Stimulated activated CD4-positive, alpha-beta T cell treated with anti-CD3 and anti-CD28 coated beads, TNF-alpha, amount 100 ng/mL, for 48 hours (primary cell): ENCODE measurements at regions not wholly inside any gene's neighbourhood (a gene's known extent, or its start where the extent isn't known, plus 50 kb on each side); places are given as distances from the start of the nearest gene placed in this dataset.
"Not testable (repeated sequence)": the region's sequence is repeated elsewhere in the genome, so short reads cannot be mapped to it uniquely, and the experiment has no call there.

Source experiments
- DNase-seq, 3 donors: peaks; one replicate each; pipeline ENCODE4 v3.0.0-alpha.2; 2020; ENCODE audit warnings: low read depth in 3 of 3

GRCh38 chr18:42474577-42474976 lies 519.5 kb downstream of the PIK3C3 start:
- no peak for DNase-seq

- DNase-seq, result no peak
Observed at GRCh38 chr18:42475157-42475556, 520.1 kb downstream of the PIK3C3 start.

- DNase-seq, result no peak
Observed at GRCh38 chr18:42477267-42477666, 522.2 kb downstream of the PIK3C3 start.

DNA sequence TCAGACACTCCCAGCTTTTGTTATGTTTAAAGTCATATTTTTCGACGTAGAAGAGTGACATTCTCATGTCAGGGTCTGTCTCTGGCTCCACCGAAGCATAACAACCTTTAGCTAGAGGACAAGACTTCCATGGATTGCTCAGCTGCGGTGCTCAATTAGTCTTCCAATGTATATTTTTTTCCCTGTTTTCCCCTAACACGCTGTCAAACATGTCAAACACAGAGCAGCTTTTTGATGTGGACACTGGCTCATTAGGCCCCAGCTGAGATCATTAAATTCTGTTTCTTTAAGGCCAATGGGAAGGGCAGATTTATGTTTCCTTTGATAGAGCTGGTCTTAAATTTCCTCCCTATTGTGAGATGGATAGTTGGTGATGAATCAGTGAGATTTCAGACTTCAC lies 525.4 kb downstream of the PIK3C3 start:
- DNase-seq, result no peak

DNA sequence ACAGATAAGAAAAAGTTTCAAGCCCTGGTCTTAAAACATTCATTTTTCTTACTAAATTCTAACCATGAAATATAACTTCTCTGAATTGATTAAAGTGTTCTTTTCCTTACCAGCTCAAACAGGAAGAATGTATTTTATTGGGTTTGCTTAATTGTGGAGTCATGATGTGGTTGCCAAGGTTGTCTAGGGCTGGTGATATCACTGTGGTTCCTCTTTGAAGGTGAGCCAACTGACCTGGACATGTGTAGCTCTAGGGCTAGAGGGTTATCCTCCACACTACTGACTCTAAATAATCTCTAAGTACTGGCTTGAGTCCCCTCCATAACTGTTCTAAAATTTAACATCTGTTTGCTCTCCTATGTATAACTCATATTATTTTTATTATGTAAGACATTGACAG lies 529.6 kb downstream of the PIK3C3 start:
- no peak for DNase-seq

- no peak for DNase-seq
Observed at GRCh38 chr18:42486271-42486670, 531.2 kb downstream of the PIK3C3 start.

GRCh38 chr18:42508683-42509296 lies 553.8 kb downstream of the PIK3C3 start:
- no peak for DNase-seq

DNA sequence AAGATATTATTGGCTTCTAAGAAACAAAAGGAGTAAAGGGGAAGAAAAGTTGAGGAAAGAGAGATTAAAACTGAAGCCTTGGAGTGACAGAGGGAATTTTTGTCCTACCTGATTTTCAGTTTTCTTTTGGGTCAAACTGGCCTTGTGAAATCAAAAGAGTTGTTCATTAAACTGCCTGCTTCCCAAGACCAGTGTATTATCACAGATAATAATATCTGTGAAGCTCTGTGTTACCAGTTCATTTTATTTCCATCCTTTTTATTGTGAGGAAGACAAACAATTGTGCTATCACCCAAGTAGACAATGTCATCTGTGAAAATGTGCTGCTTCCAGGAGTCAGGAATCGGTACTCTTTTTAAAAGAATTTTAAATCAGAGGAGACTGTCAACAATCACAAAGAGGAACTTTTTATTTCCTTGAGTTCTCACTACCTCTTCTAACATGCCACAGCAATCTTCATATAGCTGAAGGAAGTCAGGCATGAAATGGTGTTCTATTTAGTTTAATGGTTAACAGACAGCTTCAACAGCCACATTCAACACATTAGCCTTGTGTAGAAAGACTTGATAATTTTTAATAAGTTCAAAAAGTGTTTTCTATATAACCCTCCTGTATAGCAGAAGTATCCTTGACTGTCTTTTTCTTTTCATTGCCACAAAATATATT lies 554.8 kb downstream of the PIK3C3 start:
- DNase-seq, result no peak

GRCh38 chr18:42510540-42510939 lies 555.5 kb downstream of the PIK3C3 start:
- DNase-seq, result no peak

DNA sequence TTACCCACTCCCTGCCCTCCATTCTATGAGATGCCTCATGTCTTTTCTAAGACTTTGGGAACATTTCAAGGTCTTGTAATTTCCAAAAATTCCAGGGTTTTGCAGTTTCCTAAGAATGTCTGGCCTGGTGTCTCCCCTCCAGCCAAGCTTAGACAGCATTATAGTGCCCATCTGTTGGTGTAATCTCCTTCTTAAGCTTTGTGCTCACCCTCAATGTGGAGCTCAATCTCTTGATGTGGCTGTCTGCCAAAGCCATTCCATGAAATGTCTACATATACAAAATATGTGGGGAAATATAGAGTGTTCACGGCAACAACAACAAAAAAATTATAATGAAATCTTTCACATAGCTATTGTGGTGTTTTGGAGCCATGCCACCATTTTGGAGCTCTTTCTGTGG lies 558.4 kb downstream of the PIK3C3 start:
- no peak for DNase-seq

- no peak for DNase-seq
Observed at GRCh38 chr18:42514512-42514911, 559.5 kb downstream of the PIK3C3 start.

DNA sequence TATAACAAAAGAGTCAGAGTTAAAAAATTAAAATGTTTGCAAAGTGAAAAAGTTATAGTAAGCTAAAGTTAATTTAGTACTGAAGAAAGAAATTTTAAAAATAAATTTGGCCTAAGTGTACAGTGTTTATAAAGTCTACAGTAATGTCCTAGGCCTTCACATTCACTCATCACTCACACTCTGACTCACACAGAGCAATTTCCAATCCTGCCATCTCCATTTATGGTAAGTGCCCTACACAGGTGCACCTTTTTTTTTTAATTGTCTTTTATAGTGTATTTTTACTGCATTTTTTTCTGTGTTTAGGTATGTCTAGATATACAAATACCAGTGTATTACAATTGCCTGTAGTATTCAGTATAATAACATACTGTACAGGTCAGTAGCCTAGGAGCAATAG lies 562.9 kb downstream of the PIK3C3 start:
- DNase-seq, result no peak

DNA sequence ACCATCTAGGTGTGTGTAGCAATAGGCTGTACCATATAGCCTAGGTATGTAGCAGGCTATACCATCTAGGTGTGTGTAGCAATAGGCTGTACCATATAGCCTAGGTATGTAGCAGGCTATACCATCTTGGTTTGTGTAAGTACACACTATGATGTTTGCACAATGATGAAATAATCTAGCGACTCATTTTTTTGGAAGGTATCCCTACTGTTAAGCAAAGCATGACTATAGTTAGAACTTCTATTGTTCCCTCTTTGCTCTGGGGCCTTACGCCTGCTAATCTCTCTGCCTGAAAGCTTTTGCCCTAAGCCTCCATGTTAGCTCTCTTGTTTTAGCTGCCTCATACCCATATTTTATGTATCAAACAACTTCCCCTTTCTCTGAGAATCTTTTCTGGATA lies 563.3 kb downstream of the PIK3C3 start:
- not testable (repeated sequence) for DNase-seq

- no peak for DNase-seq
Observed at GRCh38 chr18:42520138-42520537, 565.1 kb downstream of the PIK3C3 start.

GRCh38 chr18:42525905-42526304 lies 570.9 kb downstream of the PIK3C3 start:
- DNase-seq, result no peak

DNA sequence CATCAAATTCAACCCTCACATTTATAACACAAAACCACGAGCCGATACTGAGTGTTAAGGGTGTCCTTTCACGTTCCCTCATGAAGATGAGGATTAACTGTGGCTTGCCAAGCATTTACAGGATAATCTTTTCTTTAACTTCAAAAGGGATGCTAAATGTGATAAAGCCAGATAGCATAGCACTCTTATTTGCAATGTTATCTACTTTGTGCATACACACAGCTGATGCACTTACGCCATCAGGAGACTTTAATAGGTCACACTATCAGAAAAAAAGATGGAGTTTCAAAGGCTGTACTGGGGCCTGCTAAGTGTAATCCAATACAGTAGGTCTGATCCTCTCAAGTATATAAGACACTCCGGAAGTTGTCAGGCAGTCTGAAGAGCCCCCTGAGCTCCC lies 572.7 kb downstream of the PIK3C3 start:
- no peak for DNase-seq

GRCh38 chr18:42530276-42530675 lies 575.2 kb downstream of the PIK3C3 start:
- DNase-seq, result no peak

GRCh38 chr18:42532119-42532518 lies 577.1 kb downstream of the PIK3C3 start:
- no peak for DNase-seq

GRCh38 chr18:42533009-42533575 lies 578.1 kb downstream of the PIK3C3 start:
- DNase-seq, result no peak

DNA sequence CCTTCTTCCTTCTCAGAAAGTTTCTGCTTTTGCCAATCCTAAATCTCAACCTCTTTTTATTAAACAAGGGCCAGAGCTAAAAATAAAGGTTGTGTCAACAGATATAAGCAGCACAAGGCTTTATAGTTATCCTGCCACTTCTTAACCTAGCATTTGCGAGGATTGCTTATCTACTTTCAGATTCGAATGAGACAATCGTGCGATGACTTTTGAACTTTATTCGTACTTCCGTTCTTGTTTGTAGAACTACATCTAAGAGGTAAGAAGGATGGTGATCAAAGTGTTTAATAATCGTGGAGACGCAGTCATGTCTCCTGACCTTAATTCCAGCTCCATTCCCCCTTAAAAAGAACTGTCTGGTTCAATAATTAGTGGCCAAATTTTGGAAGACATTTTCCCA lies 578.6 kb downstream of the PIK3C3 start:
- no peak for DNase-seq

DNA sequence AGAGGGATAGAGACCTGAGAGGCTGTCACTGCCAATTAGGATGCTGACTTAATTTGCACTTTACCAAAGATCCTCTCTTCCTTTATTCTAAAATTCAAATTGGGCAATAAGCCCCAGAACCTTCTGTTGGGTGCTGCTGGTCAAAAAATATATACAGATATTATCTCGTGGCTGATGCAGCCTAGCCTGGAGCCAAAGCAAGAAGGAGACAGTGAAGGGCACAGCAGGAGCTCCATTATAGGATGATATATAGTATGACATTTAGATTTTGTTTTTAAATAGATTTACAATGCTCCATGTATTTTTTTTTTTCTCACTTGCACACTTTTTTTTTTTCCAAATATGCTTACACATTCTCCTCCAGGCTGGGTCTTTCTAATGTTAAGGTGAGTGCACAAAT lies 579.3 kb downstream of the PIK3C3 start:
- DNase-seq, result no peak

DNA sequence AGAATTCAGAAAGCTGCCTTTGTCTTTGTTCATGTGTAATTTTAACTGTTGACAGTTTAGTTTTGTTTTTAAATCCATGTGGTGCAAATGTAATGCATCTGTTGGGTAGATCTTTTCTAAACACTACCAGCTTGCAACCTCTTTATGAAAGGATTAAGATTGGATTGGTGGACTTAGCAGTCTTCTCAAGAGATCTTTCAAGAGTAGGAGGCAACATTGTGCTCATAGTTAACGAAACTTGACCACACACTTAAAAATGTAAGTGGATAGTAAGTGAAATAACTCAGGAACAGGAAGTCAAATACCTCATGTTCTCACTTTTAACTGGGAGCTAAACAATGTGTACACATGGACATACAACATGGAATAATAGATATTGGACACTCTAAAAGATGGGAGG lies 579.0 kb downstream of the RIT2 start:
- no peak for DNase-seq

DNA sequence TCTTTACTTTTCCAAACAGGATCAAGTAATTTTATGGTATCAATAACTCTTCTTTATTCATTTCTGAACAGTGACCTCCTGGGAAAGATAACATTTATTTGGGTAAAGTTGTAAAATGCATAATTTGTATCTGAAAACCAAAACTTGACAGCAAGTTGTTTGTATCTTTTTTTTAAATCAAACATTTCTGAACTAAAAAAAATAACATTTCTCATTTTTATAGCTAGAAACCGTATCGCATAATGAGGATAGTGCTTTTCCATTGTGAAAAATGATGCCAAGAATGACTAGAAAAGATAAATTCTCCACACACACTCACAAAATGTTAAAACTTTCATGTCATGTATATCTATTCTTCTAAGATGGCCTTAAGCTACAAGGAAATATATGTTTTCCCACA lies 578.2 kb downstream of the RIT2 start:
- no peak for DNase-seq

DNA sequence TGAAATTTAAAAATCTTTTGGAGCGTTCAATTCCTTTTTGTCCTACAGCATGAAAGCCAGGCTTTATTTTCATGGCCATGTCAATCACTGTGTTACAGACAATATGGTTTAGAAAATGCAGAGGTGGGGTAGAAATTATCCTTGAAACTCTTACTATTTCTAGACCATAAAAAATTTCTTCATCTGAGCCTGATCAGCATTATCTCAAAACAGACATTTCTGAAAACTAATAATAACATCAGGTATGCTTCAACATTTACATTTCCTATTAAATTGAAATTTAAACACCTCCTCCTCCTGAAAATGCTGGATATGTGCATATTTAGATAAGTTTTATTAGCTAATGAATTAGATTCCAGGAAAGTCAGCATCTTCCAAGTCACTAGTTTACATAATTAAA lies 570.6 kb downstream of the RIT2 start:
- no peak for DNase-seq
